NCI-H510A treated with DMSO at 0.1 percent for 48 hours (cell line): ENCODE measurements at regions not wholly inside any gene's neighbourhood (a gene's known extent, or its start where the extent isn't known, plus 50 kb on each side); places are given as distances from the start of the nearest gene placed in this dataset.

ENCODE experiments used
- DNase-seq: peaks from one replicate; lab custom pipeline; 2025; lab: John Stamatoyannopoulos, UW

DNA sequence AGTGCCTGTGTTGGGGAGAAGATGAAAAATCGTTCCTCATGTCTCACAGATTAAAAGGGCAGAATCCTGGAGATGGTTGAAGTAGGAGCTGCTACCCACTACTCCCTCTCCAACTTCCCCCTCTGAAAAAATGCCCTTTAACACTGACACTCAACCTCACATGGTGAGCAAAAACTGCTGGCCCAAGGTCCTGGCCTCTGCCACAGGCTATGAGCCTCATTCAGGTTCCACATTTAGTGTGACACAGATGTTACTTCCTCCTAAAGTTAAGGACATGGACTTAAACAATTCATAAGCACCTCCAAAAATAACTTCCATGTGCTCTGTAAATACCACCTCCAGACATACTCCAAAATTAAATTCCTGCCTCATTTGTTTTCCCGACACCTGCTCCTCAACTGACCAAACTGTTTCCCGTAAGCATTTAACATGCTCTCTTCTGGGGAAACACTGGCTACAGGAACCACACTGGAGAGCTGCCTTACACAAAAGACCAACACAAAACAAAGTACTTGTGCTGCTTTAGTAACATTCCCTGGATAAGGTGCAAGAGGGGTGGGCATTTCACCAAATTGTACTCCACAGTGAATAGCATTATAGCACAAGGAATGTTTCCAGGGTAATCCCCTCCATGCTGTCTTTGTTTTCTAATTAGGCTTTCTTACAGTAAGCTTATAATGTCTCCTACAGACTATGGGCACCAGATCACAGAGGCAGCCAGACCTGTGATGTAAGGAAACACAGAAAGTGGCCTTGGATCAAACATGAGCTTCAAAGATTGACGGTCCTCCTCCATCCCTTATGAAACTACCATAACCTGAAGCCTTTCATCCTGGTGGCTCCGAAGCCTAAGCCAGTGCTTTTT is 57.0 kb downstream of the PHLDA1 start:
- DNase-seq, result peak; percentile 32

GRCh38 chr12:75971253-75971652 is 60.3 kb downstream of the PHLDA1 start:
- DNase-seq, result no peak

DNA sequence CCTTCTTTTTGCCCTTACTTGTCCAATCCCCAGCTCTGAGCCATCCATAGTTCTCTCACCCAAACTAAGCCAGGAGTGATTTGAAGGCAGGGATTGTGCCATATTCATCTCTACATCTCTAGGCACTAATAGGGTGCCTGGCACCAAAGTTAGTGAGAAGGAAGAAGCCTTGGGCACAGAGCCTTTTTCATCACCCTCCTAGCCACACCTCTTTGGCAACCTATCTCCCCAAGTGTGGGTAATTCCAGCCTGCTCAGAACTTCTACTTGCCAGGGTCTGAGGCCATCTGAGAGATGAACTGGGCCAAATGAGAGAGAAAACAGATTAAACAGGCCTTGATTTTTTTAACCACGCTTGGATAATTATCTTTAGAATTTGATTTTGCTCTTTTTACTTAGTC is 61.3 kb downstream of the PHLDA1 start:
- DNase-seq, result no peak

- DNase-seq, result no peak
These were observed 61.8 kb downstream of the PHLDA1 start for GRCh38 chr12:75969768-75970167.

- no peak for DNase-seq
These were observed 65.9 kb downstream of the PHLDA1 start for GRCh38 chr12:75965661-75966060.

DNA sequence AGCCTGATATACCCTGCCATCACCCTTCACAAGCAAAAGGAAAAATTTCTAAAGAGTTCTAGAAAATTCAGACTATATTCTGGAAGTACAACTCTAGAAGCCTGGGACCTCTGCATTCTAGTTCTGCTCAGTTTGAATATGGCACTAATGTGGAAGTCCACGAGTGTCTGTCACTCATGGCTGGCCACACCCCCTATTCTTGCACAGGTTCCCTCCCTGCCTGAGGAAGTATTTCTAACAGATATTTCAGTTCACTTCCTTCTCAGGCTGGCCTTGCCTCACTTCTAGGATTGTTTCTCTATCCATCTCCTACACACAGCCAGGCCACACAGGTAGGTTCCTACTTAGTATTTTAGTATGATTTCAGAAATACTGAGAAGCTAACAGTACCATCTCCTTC is 67.4 kb downstream of the PHLDA1 start:
- peak; percentile 21 for DNase-seq

DNA sequence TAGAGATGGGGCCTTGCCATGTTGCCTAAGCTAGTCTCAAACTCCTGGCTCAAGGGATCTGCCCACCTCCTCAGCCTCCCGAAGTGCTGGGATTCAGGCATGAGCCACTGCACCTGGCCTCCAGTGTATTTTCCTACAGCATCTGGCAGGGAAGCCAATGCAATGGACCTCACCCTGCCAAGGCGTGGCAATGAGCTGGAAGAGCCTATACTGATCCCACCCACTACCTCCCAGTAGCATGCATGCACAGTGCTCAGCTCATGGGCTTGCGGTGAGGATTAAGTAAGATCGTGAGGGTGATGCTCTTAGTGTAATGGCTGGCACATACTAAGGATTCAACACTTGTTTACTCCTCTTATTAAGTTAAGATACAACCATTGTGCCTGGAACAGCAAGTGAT is 69.7 kb downstream of the PHLDA1 start:
- no peak for DNase-seq

DNA sequence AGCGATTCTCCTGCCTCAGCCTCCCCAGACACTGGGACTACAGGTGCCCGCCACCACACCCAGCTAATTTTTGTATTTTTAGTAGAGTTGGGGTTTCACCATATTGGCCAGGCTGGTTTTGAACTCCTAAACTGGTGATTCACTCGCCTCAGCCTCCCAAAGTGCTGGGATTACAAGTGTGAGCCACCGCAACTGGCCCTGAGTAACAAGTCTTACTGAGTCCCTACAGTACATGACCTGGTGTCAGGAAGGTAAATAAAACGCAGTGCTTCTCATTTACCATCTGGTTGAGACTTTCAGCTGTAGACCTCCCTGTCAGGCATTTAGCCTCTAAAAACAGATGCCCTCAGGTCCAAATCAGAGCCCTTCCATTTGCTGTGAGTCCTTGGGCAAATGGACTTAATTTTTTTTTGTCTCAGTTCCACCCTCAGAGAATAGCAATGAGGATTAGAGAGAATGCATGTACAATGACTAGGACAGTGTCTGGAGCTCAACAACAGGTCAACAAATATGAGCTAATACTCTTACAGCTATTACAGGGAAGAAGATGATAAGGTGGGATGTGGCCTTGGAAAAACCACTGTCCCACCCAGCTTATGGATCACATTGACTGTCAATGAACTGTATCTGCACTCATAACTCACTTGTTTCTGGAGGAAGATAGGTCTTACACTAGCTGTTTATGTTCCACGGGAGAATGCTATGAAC is 70.5 kb downstream of the PHLDA1 start:
- DNase-seq, result no peak

DNA sequence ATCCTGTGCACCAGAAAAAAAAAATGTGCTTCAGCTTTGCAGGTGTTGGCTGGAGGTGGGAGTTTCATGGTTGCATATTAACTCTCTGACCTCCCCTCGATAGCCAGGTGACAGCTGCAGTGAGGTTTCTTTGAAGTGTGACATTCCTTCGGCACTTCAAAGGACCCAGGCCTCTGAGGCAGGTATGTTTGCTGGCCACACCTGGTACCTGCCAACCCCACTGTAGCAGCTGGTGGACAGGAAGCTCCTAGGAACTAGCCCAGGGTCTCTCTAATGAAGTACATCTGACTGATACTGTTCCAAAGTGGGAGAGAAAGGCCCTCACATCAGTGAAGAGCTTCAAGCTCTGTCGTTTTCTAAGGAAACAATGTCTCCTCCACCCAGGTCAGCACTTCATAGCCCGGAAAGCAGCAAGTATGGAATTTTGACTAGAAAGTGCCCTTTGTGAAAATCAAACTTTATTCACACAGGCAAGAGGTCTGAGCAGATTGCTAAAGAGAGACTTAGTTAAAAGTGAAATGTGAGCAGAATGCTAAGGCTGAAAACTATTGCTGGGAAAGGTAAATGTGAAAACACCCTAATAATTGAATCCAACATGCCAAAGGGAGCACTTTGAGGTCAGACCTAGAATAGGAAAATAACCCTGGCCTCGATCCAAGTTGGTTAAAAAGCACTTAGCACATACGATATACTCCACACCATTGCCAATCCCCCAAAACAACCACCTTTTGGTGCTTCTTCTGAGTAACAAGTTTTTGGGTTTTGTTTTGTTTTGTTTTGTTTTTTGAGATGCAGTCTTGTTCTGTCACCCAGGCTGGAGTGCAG is 71.3 kb downstream of the PHLDA1 start:
- peak; percentile 96 for DNase-seq

DNA sequence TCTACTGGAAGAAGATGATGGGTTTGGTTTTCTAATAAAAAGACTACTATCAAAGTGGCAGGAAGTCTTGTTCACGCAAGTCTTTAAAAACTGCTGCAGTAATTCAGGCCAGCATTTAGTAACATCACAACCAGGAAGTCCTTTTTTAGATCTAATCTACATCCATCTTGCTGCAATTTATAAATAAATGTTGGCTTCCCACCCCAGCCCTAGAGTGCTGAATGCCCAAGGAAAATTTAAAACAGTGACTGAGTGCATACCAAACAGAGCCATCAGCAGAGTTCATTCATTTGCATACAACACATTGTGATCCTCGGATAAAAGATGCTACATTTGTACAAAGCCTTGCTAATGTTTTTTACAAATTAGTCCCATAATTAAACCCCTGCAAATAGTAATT is 72.1 kb downstream of the PHLDA1 start:
- DNase-seq, result no peak

- no peak for DNase-seq
These were observed 72.5 kb downstream of the PHLDA1 start for GRCh38 chr12:75959060-75959459.

DNA sequence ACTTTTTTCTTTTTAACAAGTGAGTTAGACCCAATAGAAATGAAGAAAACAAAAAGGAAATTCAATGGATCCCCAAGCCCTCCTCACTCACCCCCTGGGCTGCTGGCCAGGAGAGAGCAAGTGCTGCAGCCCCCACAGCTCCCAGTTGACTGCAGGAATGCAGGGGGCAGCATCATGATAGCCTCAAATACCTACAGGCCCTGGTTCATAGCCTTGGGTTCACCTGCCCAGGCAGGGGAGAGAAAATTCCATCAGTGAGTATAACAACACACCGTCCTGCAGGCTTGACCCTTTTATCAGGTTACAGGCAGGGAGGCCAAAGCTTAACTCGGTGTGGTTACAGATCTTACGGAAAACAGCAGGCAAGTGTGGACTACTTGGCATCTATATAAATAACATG is 76.3 kb downstream of the PHLDA1 start:
- no peak for DNase-seq

GRCh38 chr12:75954749-75955148 is 76.8 kb downstream of the PHLDA1 start:
- DNase-seq, result no peak

DNA sequence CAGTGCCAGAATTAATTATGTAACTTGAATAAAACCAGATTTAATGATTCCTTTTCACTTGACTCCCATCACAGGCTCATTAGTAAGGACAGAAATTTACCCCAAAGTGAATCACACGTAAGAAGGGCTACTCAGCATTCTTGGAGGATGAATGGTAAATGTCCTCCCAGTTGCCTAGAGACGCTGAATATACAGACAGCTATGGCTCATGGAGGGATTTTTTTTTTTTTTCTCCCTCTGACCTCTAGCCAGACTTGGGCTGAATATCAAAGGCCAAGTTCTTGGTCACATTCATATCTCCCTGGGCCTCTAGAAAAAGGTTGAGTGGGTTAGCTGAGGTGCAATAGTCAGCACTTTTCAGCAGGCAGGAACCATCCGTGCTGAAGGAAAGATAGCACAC is 77.5 kb downstream of the PHLDA1 start:
- no peak for DNase-seq

GRCh38 chr12:75953312-75953906 is 78.2 kb downstream of the PHLDA1 start:
- DNase-seq, result no peak

DNA sequence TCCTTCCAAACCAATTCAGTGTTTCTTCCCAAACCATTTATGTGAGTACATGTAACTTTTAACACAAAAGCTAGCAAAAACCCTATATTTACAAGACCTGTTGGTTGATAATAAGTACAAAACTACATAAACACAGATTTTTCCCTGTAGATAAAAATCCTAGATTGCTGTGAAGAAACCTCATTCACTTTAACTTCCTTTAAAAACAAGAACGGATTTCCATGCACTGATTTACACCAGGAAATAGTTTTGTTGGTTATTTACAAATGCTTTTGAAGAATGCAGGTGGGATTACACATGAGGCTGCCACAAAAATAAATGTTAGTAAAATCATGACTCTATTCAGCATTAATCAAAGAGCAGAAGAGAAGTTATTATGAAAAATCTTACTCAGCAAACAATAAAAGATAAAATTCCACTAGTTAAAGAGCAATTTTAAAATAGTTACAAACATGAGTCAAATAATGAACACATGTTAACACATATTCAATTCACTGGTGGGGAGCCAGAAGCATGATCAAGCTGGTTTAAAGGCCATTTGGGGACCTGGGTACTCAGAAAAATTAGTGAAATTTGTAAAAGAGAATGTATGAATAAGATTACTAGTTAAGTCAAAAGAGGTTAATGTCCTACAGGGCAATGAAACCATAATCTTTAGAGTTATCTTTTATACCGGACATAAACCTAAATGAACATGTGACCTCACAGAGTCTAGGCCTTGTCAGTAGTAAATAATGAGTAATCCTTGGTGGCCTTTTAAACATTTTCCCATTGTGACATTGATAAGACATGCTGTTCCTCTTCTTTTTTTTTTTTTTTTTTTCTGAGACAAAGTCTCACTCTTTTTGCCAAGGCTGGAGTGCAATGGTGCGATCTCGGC is 79.9 kb downstream of the PHLDA1 start:
- DNase-seq, result no peak

DNA sequence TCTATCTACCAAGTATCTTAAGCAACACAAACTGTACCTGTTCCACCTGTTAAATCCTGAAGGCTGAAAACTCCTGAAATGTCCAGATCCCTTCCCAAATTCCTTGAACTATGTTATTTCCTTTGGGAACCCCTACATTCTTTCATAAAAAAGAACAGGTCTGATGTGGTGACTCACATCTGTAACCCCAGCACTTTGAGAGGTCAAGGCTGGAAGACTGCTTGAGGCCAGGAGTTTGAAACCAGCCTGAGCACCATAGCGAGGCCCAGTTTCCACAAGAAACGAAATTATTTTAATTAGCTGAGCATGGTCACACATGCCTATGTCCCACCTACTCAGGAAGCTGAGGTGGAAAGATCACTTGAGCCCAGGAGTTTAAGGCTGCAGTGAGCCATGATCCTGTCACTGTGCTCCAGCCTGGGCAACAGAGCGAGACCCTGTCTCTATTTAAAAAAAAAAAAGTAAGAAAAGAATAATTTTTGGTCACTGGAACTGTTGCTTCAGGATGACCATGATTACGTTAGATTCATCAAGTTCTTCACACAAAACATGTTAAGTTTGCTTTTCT is 84.3 kb downstream of the PHLDA1 start:
- DNase-seq, result no peak

DNA sequence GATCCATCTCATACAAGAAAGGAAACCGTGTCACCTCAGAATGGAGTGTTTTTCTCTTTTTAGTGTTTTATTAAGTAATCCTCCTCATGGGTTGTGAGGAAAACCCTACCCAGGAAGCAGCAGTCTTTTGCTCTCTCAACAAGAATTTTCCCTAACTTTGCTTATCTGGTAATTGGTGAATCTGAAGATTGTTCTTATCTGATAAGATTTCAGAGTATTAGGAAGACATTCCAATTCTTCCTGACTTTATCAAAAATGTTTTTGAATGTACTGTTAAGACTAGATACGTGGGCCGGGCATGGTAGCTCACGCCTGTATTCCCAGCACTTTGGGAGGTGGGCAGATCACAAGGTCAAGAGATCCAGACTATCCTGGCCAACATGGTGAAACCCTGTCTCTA is 86.0 kb downstream of the PHLDA1 start:
- DNase-seq, result no peak

GRCh38 chr12:75944905-75945432 is 86.6 kb downstream of the PHLDA1 start:
- no peak for DNase-seq

DNA sequence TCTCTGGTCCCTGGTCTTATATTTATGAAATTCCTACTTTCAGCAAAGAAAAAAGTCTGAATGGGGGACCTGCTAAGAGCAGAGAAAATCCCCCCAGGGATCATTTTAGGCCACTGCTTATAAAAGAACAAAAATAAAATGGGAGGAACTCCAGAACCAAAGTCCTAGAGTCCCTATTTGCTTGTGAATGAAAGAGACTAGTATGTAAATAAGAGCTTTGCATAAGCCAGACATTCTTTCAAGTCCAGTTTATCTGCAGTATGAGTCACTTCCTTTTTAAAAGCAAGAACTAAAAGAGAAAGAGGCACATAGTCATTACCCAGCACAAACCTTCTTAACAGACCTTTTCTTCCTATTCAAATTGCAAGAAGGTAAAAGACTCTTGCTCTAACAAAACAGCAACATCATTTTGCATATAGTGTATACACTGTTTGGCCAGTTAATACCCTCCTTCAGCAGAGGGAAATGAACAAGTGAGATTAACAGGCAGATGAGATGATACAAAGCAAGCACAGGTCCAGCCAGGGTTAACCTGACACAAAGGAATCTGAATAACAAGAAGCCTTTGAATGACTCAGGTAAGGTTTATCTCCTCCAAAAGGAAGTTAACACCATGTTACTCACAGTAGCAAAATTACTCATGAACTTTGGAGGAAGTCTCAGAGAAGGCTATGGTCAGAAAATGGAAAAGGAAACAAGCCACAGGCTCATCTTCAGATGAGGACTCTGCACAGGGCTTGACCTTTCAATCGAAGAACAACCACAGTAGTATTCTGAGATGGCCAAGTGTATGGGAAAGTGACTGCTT is 87.3 kb downstream of the PHLDA1 start:
- peak; percentile 62 for DNase-seq
